ENCODE measurements at regions not wholly inside any gene's neighbourhood (a gene's known extent, or its start where the extent isn't known, plus 50 kb on each side); places are given as distances from the start of the nearest gene placed in this dataset.

DNA sequence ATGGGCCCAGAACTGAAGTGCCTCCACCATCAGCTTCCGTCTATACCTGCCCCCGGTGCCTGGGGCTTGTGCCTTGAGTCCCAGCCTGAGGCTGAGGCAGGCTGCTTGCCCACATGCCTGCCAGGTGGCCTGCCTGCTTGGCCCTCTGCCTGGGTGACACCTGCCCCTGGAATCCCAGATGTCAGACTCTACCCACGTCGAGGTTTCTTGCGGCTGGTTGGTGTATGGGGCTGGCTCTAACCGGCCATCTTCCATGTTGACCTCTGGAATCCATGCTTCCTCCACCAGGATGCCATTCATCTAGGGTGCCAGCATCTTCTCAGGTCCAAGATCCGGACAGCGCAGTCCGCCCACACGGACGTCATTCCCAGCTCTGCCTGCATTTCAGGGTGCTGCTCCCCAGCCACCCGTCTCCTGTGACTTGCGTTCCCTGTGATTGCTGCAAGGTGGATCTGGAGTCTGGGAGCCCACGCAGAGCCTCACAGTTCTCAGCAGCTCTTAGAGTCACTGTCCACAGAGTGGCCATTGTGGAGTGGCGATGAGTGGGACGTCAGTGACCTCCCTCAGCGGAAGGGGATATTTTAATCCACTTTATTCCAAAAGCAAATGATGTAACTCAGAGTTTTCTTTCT is 298.1 kb downstream of the TCERG1L start:
- TF ChIP-seq, protein P1, sequence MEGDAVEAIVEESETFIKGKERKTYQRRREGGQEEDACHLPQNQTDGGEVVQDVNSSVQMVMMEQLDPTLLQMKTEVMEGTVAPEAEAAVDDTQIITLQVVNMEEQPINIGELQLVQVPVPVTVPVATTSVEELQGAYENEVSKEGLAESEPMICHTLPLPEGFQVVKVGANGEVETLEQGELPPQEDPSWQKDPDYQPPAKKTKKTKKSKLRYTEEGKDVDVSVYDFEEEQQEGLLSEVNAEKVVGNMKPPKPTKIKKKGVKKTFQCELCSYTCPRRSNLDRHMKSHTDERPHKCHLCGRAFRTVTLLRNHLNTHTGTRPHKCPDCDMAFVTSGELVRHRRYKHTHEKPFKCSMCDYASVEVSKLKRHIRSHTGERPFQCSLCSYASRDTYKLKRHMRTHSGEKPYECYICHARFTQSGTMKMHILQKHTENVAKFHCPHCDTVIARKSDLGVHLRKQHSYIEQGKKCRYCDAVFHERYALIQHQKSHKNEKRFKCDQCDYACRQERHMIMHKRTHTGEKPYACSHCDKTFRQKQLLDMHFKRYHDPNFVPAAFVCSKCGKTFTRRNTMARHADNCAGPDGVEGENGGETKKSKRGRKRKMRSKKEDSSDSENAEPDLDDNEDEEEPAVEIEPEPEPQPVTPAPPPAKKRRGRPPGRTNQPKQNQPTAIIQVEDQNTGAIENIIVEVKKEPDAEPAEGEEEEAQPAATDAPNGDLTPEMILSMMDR (conservative IDR thresholded peaks at IDR 0.05; ENCODE audit: low read length): no peak
- no peak for TF ChIP-seq EZH2phosphoT487 (IDR thresholded peaks at IDR 0.05; ENCODE audit: borderline replicate concordance)
